Body of pancreas (tissue), 4 donors: ENCODE measurements at regions not wholly inside any gene's neighbourhood (a gene's known extent, or its start where the extent isn't known, plus 50 kb on each side); places are given as distances from the start of the nearest gene placed in this dataset.

Experiments
- ATAC-seq: fragments of 150-250 bp; one replicate; pipeline ENCODE4 v1.9.1; 2016
- DNase-seq, 4 donors: peaks; one replicate each; pipeline ENCODE4 v3.0.0-alpha.2; 2019
- H3K27ac ChIP-seq, 4 donors: fragments of 200-600 bp; sonication (generic); 1 replicate in 3 of 4; 2 replicates in 1 of 4; pipeline versions ENCODE4 v1.5.1 to v1.6.1; 2016 to 2019; ENCODE audit warnings: mild to moderate bottlenecking in 1 of 4, mixed read lengths in 1 of 4, moderate library complexity in 1 of 4
- H3K27me3 ChIP-seq, 2 donors: fragments of 200-600 bp; sonication (generic); one replicate each; pipeline ENCODE4 v1.6.0; 2016; ENCODE audit warnings: mild to moderate bottlenecking in 1 of 2
- H3K36me3 ChIP-seq, 2 donors: fragments of 200-600 bp; sonication (generic); replicated peaks in 1 of 2; 2 replicates each; pipeline ENCODE4 v1.5.1; 2016; ENCODE audit warnings: low read depth in 2 of 2; ENCODE audit not compliant: insufficient read depth in 1 of 2
- H3K4me1 ChIP-seq: fragments of 200-600 bp; sonication (generic); one replicate; pipeline ENCODE4 v1.6.0; 2016
- H3K4me3 ChIP-seq, 2 donors: fragments of 200-600 bp; sonication (generic); 1 replicate in 1 of 2; 2 replicates in 1 of 2; pipeline ENCODE4 v1.5.1; 2016 to 2019
- H3K9me3 ChIP-seq, 3 donors: fragments of 200-600 bp; sonication (generic); 1 replicate in 2 of 3; 2 replicates in 1 of 3; pipeline ENCODE4 v1.5.1; 2016
- POLR2A ChIP-seq, 3 donors: fragments of 450-650 bp; IDR thresholded peaks; one replicate each; pipeline ENCODE4 v1.6.1; 2016; ENCODE audit warnings: antibody characterized with exemption in 3 of 3, mild to moderate bottlenecking in 2 of 3
- WGBS, 2 donors: methylation state at CpG; one replicate each; pipeline ENCODE4 v1.1.5; 2017; 5-methylcytosine and 5-hydroxymethylcytosine counted together
- intact Hi-C: fragments of 100-400 bp; cut with DNase I; formaldehyde crosslinking; loops from one replicate; pipeline ENCODE4 v1.15.1; 2023
- TF ChIP-seq, protein P1 (sequence below), 7 experiments: fragments of 450-650 bp in 4 of 7; fragments of 200-600 bp in 3 of 7; sonication (generic) in 3 of 7; IDR thresholded peaks; one replicate each; pipeline ENCODE4 v1.5.1; 2016 to 2019; ENCODE audit warnings: antibody characterized with exemption in 7 of 7

DNA sequence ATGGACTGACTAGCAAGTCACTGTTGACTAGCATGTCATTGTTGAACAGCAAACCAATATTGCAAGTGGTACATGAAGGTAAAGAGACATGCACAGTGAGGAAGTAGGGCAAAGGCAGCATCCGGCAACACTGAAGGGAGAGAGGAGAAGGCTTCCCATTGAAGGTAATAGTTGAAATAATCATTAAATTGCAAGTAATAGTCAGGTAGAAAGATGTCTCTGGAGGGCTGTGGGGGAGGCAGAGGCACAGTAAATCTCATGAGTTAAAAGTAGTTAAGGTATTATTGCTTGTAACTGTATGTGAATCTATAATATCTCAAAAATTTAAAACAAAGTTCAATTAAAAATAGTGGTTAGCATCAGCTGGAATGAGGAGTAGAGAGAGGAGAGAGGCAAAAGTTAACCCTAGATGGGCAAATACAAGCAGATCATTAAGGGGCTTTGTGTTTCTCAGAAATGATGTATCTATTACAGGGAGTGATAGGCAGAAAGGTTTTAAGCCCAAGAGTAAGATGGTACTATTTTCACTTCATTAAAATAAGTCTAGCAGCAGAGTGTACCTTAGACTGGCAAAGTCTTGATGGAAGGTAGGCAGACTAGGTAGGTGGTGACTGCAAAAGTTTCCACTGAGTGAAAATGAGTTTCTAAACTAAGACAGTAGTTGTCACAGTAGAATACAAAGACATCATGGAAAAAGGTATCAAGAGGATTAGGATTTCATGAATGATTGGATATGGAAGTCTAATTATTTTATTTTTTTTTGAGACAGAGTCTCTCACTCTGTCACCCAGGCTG, 776.6 kb downstream of the RAB28 start:
- DNase-seq, result no peak
- Histone ChIP-seq H3K9me3 (no peaks in the 10 kb centered on the region), H3K27me3 (no peaks in the 10 kb centered on the region), H3K27ac (no peak overlapping the region), H3K4me3 (no peak overlapping the region), H3K36me3 (no peaks in the 10 kb centered on the region), H3K4me1 (no peaks in the 10 kb centered on the region)
- TF ChIP-seq POLR2A (IDR thresholded peaks at IDR 0.05), result no peak
- TF ChIP-seq, protein P1, sequence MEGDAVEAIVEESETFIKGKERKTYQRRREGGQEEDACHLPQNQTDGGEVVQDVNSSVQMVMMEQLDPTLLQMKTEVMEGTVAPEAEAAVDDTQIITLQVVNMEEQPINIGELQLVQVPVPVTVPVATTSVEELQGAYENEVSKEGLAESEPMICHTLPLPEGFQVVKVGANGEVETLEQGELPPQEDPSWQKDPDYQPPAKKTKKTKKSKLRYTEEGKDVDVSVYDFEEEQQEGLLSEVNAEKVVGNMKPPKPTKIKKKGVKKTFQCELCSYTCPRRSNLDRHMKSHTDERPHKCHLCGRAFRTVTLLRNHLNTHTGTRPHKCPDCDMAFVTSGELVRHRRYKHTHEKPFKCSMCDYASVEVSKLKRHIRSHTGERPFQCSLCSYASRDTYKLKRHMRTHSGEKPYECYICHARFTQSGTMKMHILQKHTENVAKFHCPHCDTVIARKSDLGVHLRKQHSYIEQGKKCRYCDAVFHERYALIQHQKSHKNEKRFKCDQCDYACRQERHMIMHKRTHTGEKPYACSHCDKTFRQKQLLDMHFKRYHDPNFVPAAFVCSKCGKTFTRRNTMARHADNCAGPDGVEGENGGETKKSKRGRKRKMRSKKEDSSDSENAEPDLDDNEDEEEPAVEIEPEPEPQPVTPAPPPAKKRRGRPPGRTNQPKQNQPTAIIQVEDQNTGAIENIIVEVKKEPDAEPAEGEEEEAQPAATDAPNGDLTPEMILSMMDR (IDR thresholded peaks at IDR 0.05), result no peak
- intact Hi-C loops, result no loop called here
- ATAC-seq, result no peak
- WGBS, 2 donors, result 70 to 80% methylated on average over 1 of the region's 1 CpG

DNA sequence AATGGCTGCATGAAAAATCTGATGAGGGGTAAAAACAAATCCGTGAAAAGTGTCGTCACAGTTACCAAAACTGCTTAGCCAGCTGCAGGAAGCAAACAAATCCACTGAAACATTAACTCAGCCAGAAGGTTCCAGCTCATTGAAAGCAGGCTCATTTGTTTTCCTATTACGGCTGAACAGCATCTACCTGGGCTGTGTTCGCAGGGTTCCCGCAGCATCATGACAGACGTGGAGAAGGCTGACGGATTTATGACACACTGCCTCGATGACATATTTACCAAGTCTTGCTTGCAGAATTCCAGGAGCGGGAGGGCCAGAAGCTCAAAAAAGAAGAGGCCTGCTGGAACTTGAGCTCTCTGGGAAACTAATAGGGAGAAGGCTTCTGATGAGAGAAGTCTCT, 781.1 kb downstream of the RAB28 start:
- Histone ChIP-seq H3K27ac (no peak overlapping the region), H3K4me3 (no peak overlapping the region), H3K27me3 (no peaks in the 10 kb centered on the region), H3K4me1 (no peaks in the 10 kb centered on the region), H3K9me3 (no peaks in the 10 kb centered on the region), H3K36me3 (no peaks in the 10 kb centered on the region)
- 12 to 14% methylated on average over 9 of the region's 9 CpGs for WGBS, 2 donors
- TF ChIP-seq, protein P1 (IDR thresholded peaks at IDR 0.05), result no peak
- ATAC-seq, result no peak
- intact Hi-C loops, result no loop called here
- no peak for DNase-seq

DNA sequence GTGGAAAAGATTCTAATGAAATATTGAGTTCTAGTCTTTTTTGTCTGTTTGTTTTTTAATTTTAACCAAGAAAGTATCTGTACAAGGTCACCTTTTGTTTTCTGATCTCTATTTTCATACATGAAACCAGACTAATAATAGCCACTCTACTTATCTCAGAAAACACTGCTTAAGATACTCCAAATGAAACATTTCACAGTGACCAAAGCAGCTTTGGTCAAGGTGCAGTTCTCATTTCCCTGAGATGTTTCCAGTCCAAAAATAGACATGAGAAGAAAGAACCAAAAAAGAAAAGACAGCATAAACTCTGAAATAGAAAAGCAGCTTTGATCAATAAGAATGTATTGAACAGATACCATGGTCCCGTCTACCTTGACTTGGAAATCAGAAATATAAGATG, 782.8 kb downstream of the RAB28 start:
- Histone ChIP-seq H3K27ac (no peak overlapping the region), H3K4me1 (no peaks in the 10 kb centered on the region), H3K9me3 (no peaks in the 10 kb centered on the region), H3K36me3 (no peaks in the 10 kb centered on the region), H3K27me3 (no peaks in the 10 kb centered on the region), H3K4me3 (no peak overlapping the region)
- intact Hi-C loops, result no loop called here
- no peak for ATAC-seq
- no peak for TF ChIP-seq POLR2A (IDR thresholded peaks at IDR 0.05)
- no peak for DNase-seq
- 61 to 67% methylated on average over 1 of the region's 1 CpG for WGBS, 2 donors

DNA sequence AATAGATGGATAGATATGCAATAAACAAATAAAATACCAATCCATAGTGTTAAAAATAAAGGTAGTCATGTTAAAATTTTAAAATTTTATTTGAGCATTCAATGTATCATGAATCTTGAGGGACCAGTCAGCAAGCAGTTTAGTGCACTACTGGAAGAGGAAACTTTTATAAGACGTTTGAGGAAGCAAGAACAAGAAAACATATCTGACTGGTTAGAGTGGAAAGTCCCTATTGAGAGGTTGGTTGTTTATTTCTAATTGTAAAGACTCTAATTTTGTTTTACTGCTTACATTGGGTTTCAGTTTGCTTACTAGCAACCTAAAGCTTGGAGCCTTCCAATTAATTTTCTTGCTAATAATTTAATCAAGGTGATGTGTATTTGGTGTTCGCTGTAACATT, 786.2 kb downstream of the RAB28 start:
- Histone ChIP-seq H3K27ac (no peak overlapping the region), H3K36me3 (no peaks in the 10 kb centered on the region), H3K4me1 (no peaks in the 10 kb centered on the region), H3K4me3 (no peak overlapping the region), H3K9me3 (no peaks in the 10 kb centered on the region), H3K27me3 (no peaks in the 10 kb centered on the region)
- WGBS, 2 donors, result 56 to 57% methylated on average over 2 of the region's 2 CpGs
- ATAC-seq (no peak), DNase-seq (no peak)
- intact Hi-C loops, result no loop called here
- TF ChIP-seq, protein P1 (IDR thresholded peaks at IDR 0.05), result no peak
- TF ChIP-seq POLR2A (IDR thresholded peaks at IDR 0.05), result no peak

DNA sequence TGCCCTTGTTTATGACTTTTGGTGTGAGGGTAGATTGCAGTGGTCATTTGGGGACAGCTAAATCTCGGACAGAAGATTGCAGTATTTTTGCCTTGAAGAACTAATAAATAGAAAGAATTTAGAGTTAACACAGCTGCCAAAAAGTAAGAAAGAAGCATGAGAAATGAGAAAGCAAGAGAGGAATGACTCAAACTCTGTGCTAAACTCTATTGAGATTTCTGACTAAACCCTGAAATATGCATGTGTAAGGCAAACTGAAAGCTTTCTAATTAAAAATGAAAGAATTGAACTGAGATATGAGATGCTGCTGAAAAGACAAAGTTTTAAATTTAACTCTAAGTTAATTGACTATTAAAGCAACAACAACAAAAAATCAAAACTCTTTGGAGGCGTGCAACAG, 791.3 kb downstream of the RAB28 start:
- DNase-seq (no peak), ATAC-seq (no peak)
- TF ChIP-seq POLR2A (IDR thresholded peaks at IDR 0.05), result no peak
- TF ChIP-seq, protein P1 (IDR thresholded peaks at IDR 0.05), result no peak
- Histone ChIP-seq H3K4me3 (no peak overlapping the region), H3K27ac (no peak overlapping the region), H3K4me1 (no peaks in the 10 kb centered on the region), H3K27me3 (no peaks in the 10 kb centered on the region), H3K36me3 (no peaks in the 10 kb centered on the region), H3K9me3 (no peaks in the 10 kb centered on the region)
- intact Hi-C loops, result no loop called here
- 57 to 63% methylated on average over 2 of the region's 2 CpGs for WGBS, 2 donors
